K562 (cell line): ENCODE measurements at regions not wholly inside any gene's neighbourhood (a gene's known extent, or its start where the extent isn't known, plus 50 kb on each side); places are given as distances from the start of the nearest gene placed in this dataset.

Experiments
- ATAC-seq: fragments of 200-7000 bp; cut with Tn5 transposase; 3 replicates; pipeline ENCODE4 v1.9.1; 2020; ENCODE audit warnings: moderate library complexity
- BruUV-seq: library from RNA; stranded (reverse); fragments of 400-500 nt; replicated peaks from 2 replicates; lab custom pipeline; 2021; lab: Mats Ljungman, UMichigan
- CTCF ChIA-PET: fragments of 300-600 bp; formaldehyde crosslinking; extraction: SDS; loops from one replicate; lab custom pipeline; 2021; ENCODE audit warnings: low intra/inter-chr PET ratio; lab: Yijun Ruan, JAX
- POLR2A ChIA-PET: fragments of 300-600, 350-650 bp; sonication (Branson Sonifier 250); formaldehyde crosslinking; extraction: SDS; loops from one replicate; lab custom pipeline; 2021; ENCODE audit warnings: antibody characterized with exemption, inconsistent platforms; lab: Yijun Ruan, JAX
- DNase-seq, 4 experiments: peaks; one replicate each; pipeline versions ENCODE4 v3.0.0 to v3.0.0-alpha.2; 2011 to 2018; ENCODE audit warnings: low spot score in 3 of 4, mixed read lengths in 3 of 4; ENCODE audit errors: extremely low read depth in 1 of 4
- FAIRE-seq: peaks from 2 replicates; lab custom pipeline; 2011; peaks lifted over from hg19 to GRCh38; lab: Jason Lieb, UNC
- H2AFZ ChIP-seq: 2 replicates; pipeline ENCODE4 v1.6.0; 2011; ENCODE audit warnings: low read depth, low read length, control low read depth, inconsistent platforms
- H3K27ac ChIP-seq: fragments of 200-600 bp; 3 replicates; pipeline ENCODE4 v1.8.0; 2011; ENCODE audit warnings: low read depth, mild to moderate bottlenecking, control low read depth, inconsistent platforms, low read length, moderate library complexity, mixed read lengths; ENCODE audit errors: extremely low read depth
- H3K27me3 ChIP-seq, 2 experiments: fragments of 300-600 bp in 1 of 2; 2 replicates in 1 of 2; 3 replicates in 1 of 2; pipeline versions ENCODE4 v1.6.0 to v1.8.0; 2011; ENCODE audit warnings: inconsistent platforms in 2 of 2, low read length in 2 of 2, mild to moderate bottlenecking in 1 of 2, mixed read lengths in 1 of 2, moderate library complexity in 1 of 2; ENCODE audit not compliant: control insufficient read depth in 2 of 2, insufficient read depth in 2 of 2
- H3K36me3 ChIP-seq: fragments of 300-600 bp; 3 replicates; pipeline ENCODE4 v1.8.0; 2011; ENCODE audit warnings: mild to moderate bottlenecking, low read length, inconsistent platforms; ENCODE audit not compliant: control insufficient read depth, insufficient read depth
- H3K4me1 ChIP-seq, 2 experiments: fragments of 200-600 bp in 1 of 2; replicated peaks in 1 of 2; 2 replicates in 1 of 2; 3 replicates in 1 of 2; pipeline versions ENCODE4 v1.5.1 to v1.8.0; 2011; ENCODE audit warnings: inconsistent platforms in 2 of 2, low read length in 2 of 2, mild to moderate bottlenecking in 1 of 2, mixed read lengths in 1 of 2, moderate library complexity in 1 of 2; ENCODE audit not compliant: control insufficient read depth in 2 of 2, insufficient read depth in 2 of 2
- H3K4me2 ChIP-seq: 2 replicates; pipeline ENCODE4 v1.6.1; 2011; ENCODE audit warnings: low read length, control low read depth, inconsistent platforms, mixed read lengths; ENCODE audit not compliant: insufficient read depth
- H3K4me3 ChIP-seq: fragments of 200-600 bp; sonication (generic), shearing (Covaris generic); 2 replicates; pipeline ENCODE4 v1.5.1; 2016; ENCODE audit warnings: control low read depth, inconsistent platforms
- H3K79me2 ChIP-seq: fragments of 200-600 bp; 3 replicates; pipeline ENCODE4 v1.8.0; 2011; ENCODE audit warnings: low read length, inconsistent platforms; ENCODE audit not compliant: control insufficient read depth, insufficient read depth
- H3K9ac ChIP-seq, 2 experiments: 2 replicates each; pipeline versions ENCODE4 v1.6.0 to v1.6.1; 2011; ENCODE audit warnings: low read depth in 2 of 2, low read length in 2 of 2, control low read depth in 1 of 2, inconsistent platforms in 1 of 2, mild to moderate bottlenecking in 1 of 2, mixed read lengths in 1 of 2; ENCODE audit not compliant: insufficient read depth in 1 of 2
- H3K9me1 ChIP-seq: one replicate; pipeline ENCODE4 v1.6.0; 2011; ENCODE audit warnings: inconsistent platforms, mild to moderate bottlenecking, low read length, moderate library complexity; ENCODE audit not compliant: control insufficient read depth, insufficient read depth
- H3K9me3 ChIP-seq: replicated peaks from 2 replicates; pipeline ENCODE4 v1.5.1; 2011; ENCODE audit warnings: low read depth, low read length, inconsistent platforms; ENCODE audit not compliant: control insufficient read depth, insufficient read depth
- H4K20me1 ChIP-seq: replicated peaks from 2 replicates; pipeline ENCODE4 v1.6.1; 2011; ENCODE audit warnings: low read length, inconsistent platforms, mixed read lengths; ENCODE audit not compliant: control insufficient read depth, insufficient read depth
- CBFA2T2 ChIP-seq: fragments of 450-650 bp; conservative IDR thresholded peaks from 2 replicates; pipeline ENCODE4 v1.6.1; 2017; ENCODE audit warnings: mild to moderate bottlenecking
- CBFA2T3 ChIP-seq: fragments of 450-650 bp; IDR thresholded peaks from 2 replicates; pipeline ENCODE4 v1.6.1; 2017
- EGR1 ChIP-seq: fragments of 450-650 bp; conservative IDR thresholded peaks from 2 replicates; pipeline ENCODE4 v1.6.1; 2017; ENCODE audit warnings: mild to moderate bottlenecking
- FOXK1 ChIP-seq: sonication (generic); formaldehyde crosslinking; IDR thresholded peaks from 2 replicates; pipeline ENCODE4 v1.8.0; 2022; ENCODE audit warnings: missing genetic modification reagents, mild to moderate bottlenecking, borderline replicate concordance
- FOXM1 ChIP-seq, 2 experiments: fragments of 450-650 bp in 1 of 2; sonication (generic) in 1 of 2; formaldehyde crosslinking in 1 of 2; IDR thresholded peaks; 2 replicates each; pipeline versions ENCODE4 v1.6.1 to v1.9.0; 2017 to 2022; ENCODE audit warnings: low read depth in 2 of 2, mild to moderate bottlenecking in 2 of 2, missing genetic modification reagents in 1 of 2, moderate library complexity in 1 of 2
- HLTF ChIP-seq: fragments of 450-650 bp; IDR thresholded peaks from 2 replicates; pipeline ENCODE4 v1.6.1; 2016
- KDM1A ChIP-seq, 2 experiments: fragments of 450-650 bp; IDR thresholded peaks; 2 replicates each; pipeline ENCODE4 v1.6.1; 2016; ENCODE audit warnings: mild to moderate bottlenecking in 2 of 2
- KDM2B ChIP-seq: fragments of 250-450 bp; sonication (Bioruptor Pico); IDR thresholded peaks from 2 replicates; pipeline ENCODE4 v1.8.0; 2021; ENCODE audit warnings: mild to moderate bottlenecking, moderate library complexity
- RCOR1 ChIP-seq, 2 experiments: IDR thresholded peaks; 2 replicates each; pipeline ENCODE4 v1.6.1; 2012; ENCODE audit warnings: low read depth in 2 of 2, low read length in 2 of 2, borderline replicate concordance in 1 of 2, improper control_type of control experiment in 1 of 2
- SMARCB1 ChIP-seq: IDR thresholded peaks from 2 replicates; pipeline ENCODE4 v1.6.1; 2011; ENCODE audit warnings: improper control_type of control experiment, low read depth; ENCODE audit not compliant: insufficient read length
- SOX6 ChIP-seq: fragments of 450-650 bp; IDR thresholded peaks from 2 replicates; pipeline ENCODE4 v1.6.1; 2014; ENCODE audit warnings: mild to moderate bottlenecking
- TCF7L2 ChIP-seq: fragments of 150-350 bp; IDR thresholded peaks from 2 replicates; pipeline ENCODE4 v1.6.1; 2016; ENCODE audit warnings: low read depth, mild to moderate bottlenecking, low read length, moderate library complexity
- ZBTB17 ChIP-seq: fragments of 450-650 bp; formaldehyde crosslinking; IDR thresholded peaks from 2 replicates; pipeline ENCODE4 v1.4.0; 2020; ENCODE audit warnings: mild to moderate bottlenecking
- WGBS: fragments of 100-300 bp; shearing (Covaris generic); methylation state at CpG from one replicate; pipeline ENCODE4 v1.1.6; 2016; ENCODE audit warnings: low coverage, mixed read lengths; ENCODE audit not compliant: insufficient coverage; ENCODE audit errors: missing lambda C conversion rate; 5-methylcytosine and 5-hydroxymethylcytosine counted together
- in situ Hi-C: fragments of 300-500 bp; cut with MboI; formaldehyde crosslinking; loops from 4 replicates; pipeline ENCODE4 v1.15.0; 2018; ENCODE audit warnings: inconsistent platforms, mixed read lengths
- intact Hi-C: fragments of 100-400 bp; cut with micrococcal nuclease; formaldehyde crosslinking; loops from 2 replicates; pipeline ENCODE4 v1.14.2; 2022
- TF ChIP-seq, protein P1 (sequence below), 2 experiments: fragments of 450-650 bp in 1 of 2; IDR thresholded peaks; 2 replicates each; pipeline ENCODE4 v1.6.1; 2011 to 2017; ENCODE audit warnings: low read depth in 2 of 2, antibody characterized with exemption in 1 of 2, borderline replicate concordance in 1 of 2, low read length in 1 of 2, mild to moderate bottlenecking in 1 of 2, mixed read lengths in 1 of 2; ENCODE audit not compliant: control insufficient read depth in 1 of 2
- TF ChIP-seq, protein P2 (sequence below): fragments of 250-450 bp; sonication (Bioruptor Pico); IDR thresholded peaks from 2 replicates; pipeline ENCODE4 v1.8.0; 2021; ENCODE audit warnings: moderate library complexity, mild to moderate bottlenecking, inconsistent platforms

DNA sequence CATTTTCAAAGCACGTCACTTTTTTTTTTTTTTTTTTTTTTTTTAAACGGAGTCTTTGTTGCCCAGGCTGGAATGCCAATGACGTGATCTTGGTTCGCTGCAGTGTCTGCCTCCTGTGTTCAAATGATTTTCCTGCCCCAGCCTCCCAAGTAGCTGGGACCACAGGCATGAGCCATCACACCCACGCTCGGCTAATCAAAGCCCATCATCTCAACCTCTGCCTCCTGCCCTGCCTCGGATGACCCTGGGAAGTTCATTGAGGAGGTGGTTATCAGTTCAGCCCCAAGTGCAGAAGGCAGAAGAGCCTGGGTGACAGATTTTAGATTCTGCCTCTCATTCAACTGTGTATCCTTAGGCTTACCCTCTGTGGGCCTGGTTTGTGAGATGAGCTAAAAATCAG, 484.9 kb upstream of the EEF2KMT start:
- TF ChIP-seq KDM2B (CRISPR knock-in tag) (no peak), FOXK1 (CRISPR knock-in tag) (no peak), HLTF (no peak), RCOR1 (IDR thresholded peaks at IDR 0.05; ENCODE audit: borderline replicate concordance in 1 of 2, low read depth in 2 of 2, low read length in 2 of 2) (peak in 1 of 2 experiments; percentile 57; a peak in 1 of 4 replicates), SMARCB1 (no peak), CBFA2T3 (peak; percentile 23; the same call in 1 of the 2 replicates), EGR1 (peak; percentile 69), ZBTB17 (CRISPR knock-in tag) (no peak), SOX6 (no peak), FOXM1 (IDR thresholded peaks at IDR 0.05; ENCODE audit: low read depth) (no peak), FOXM1 (CRISPR knock-in tag; IDR thresholded peaks at IDR 0.05; ENCODE audit: low read depth) (no peak), CBFA2T2 (0 out of 2 replicates have a peak, but pooled peaks have one; percentile 14), TCF7L2 (no peak), KDM1A (IDR thresholded peaks at IDR 0.05) (peak in 1 of 2 experiments; percentile 26; a peak in 1 of 4 replicates)
- TF ChIP-seq, protein P1, sequence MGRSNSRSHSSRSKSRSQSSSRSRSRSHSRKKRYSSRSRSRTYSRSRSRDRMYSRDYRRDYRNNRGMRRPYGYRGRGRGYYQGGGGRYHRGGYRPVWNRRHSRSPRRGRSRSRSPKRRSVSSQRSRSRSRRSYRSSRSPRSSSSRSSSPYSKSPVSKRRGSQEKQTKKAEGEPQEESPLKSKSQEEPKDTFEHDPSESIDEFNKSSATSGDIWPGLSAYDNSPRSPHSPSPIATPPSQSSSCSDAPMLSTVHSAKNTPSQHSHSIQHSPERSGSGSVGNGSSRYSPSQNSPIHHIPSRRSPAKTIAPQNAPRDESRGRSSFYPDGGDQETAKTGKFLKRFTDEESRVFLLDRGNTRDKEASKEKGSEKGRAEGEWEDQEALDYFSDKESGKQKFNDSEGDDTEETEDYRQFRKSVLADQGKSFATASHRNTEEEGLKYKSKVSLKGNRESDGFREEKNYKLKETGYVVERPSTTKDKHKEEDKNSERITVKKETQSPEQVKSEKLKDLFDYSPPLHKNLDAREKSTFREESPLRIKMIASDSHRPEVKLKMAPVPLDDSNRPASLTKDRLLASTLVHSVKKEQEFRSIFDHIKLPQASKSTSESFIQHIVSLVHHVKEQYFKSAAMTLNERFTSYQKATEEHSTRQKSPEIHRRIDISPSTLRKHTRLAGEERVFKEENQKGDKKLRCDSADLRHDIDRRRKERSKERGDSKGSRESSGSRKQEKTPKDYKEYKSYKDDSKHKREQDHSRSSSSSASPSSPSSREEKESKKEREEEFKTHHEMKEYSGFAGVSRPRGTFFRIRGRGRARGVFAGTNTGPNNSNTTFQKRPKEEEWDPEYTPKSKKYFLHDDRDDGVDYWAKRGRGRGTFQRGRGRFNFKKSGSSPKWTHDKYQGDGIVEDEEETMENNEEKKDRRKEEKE (IDR thresholded peaks at IDR 0.05; ENCODE audit: borderline replicate concordance in 1 of 2, control insufficient read depth in 1 of 2, low read depth in 2 of 2, low read length in 1 of 2): no peak
- TF ChIP-seq, protein P2, sequence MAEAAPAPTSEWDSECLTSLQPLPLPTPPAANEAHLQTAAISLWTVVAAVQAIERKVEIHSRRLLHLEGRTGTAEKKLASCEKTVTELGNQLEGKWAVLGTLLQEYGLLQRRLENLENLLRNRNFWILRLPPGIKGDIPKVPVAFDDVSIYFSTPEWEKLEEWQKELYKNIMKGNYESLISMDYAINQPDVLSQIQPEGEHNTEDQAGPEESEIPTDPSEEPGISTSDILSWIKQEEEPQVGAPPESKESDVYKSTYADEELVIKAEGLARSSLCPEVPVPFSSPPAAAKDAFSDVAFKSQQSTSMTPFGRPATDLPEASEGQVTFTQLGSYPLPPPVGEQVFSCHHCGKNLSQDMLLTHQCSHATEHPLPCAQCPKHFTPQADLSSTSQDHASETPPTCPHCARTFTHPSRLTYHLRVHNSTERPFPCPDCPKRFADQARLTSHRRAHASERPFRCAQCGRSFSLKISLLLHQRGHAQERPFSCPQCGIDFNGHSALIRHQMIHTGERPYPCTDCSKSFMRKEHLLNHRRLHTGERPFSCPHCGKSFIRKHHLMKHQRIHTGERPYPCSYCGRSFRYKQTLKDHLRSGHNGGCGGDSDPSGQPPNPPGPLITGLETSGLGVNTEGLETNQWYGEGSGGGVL (CRISPR knock-in tag): no peak
- DNase-seq (peak in 1 of 4 experiments; percentile 4), FAIRE-seq (no peak), ATAC-seq (no peak)
- Histone ChIP-seq H3K27me3 (peaks cover 0 to 2% of the 10 kb centered on the region in 2 experiments; a peak in 2 of 5 replicates), H3K9ac (no peak overlapping the region), H3K4me1 (no peaks in the 10 kb centered on the region), H2AFZ (no peak overlapping the region), H3K79me2 (no peaks in the 10 kb centered on the region), H3K36me3 (no peaks in the 10 kb centered on the region), H3K9me3 (no peaks in the 10 kb centered on the region), H3K4me2 (no peak overlapping the region), H3K4me3 (no peak overlapping the region), H3K27ac (no peak overlapping the region), H4K20me1 (peaks cover 3% of the 10 kb centered on the region; the same call in 1 of the 2 replicates), H3K9me1 (no peaks in the 10 kb centered on the region)
- no TSS peak for BruUV-seq
- 3% methylated on average over 7 of the region's 7 CpGs for WGBS
- CTCF ChIA-PET: no interaction called here
- POLR2A ChIA-PET: interaction anchor here (0.6 to 0.9 kb wide), 2 partner anchors 1019 to 1062 kb away, joined by 3 read pairs; no protein-coding TSS in a partner anchor
- intact Hi-C loops (no loop called here), in situ Hi-C loops (no loop called here)
